WTC11 (cell line): ENCODE measurements at regions not wholly inside any gene's neighbourhood (a gene's known extent, or its start where the extent isn't known, plus 50 kb on each side); places are given as distances from the start of the nearest gene placed in this dataset.

ENCODE experiments used
- ATAC-seq: fragments of 200-7000 bp; cut with Tn5 transposase; 2 replicates; pipeline ENCODE4 v1.10.0; 2021; ENCODE audit warnings: mild to moderate bottlenecking, moderate library complexity
- CTCF ChIA-PET: fragments of 300-600 bp; sonication (Branson Sonifier 250); formaldehyde crosslinking; loops from one replicate; lab custom pipeline; 2021; ENCODE audit warnings: antibody characterized with exemption; lab: Charles Lee
- POLR2A ChIA-PET: fragments of 350-600 bp; sonication (Branson Sonifier 250); formaldehyde crosslinking; loops from one replicate; lab custom pipeline; 2021; ENCODE audit warnings: antibody characterized with exemption; lab: Charles Lee
- DNase-seq: peaks from one replicate; pipeline ENCODE4 v3.0.0; 2021; ENCODE audit warnings: low spot score
- H3K27ac Mint-ChIP-seq: 2 replicates; pipeline ENCODE4 v1.8.0; 2021; ENCODE audit warnings: mixed read lengths
- H3K27me3 Mint-ChIP-seq: 2 replicates; pipeline ENCODE4 v1.8.0; 2021; ENCODE audit warnings: low read depth, mild to moderate bottlenecking, moderate library complexity, mixed read lengths
- H3K36me3 Mint-ChIP-seq: 2 replicates; pipeline ENCODE4 v1.8.0; 2021; ENCODE audit warnings: mixed read lengths
- H3K4me1 Mint-ChIP-seq: 2 replicates; pipeline ENCODE4 v1.8.0; 2022; ENCODE audit warnings: mixed read lengths
- H3K4me3 Mint-ChIP-seq: 2 replicates; pipeline ENCODE4 v1.8.0; 2021; ENCODE audit warnings: mild to moderate bottlenecking, moderate library complexity, mixed read lengths
- H3K9me3 Mint-ChIP-seq: 2 replicates; pipeline ENCODE4 v1.8.0; 2021; ENCODE audit warnings: mixed read lengths
- CDX4 ChIP-seq: fragments of 250-450 bp; sonication (Bioruptor Pico); IDR thresholded peaks from 2 replicates; pipeline ENCODE4 v1.9.0; 2021; ENCODE audit warnings: moderate library complexity, mild to moderate bottlenecking, inconsistent platforms, borderline replicate concordance
- E2F1 ChIP-seq: sonication (generic); formaldehyde crosslinking; IDR thresholded peaks from 2 replicates; pipeline ENCODE4 v1.8.0; 2022; ENCODE audit warnings: mild to moderate bottlenecking, missing genetic modification reagents
- E2F5 ChIP-seq: sonication (generic); formaldehyde crosslinking; IDR thresholded peaks from 2 replicates; pipeline ENCODE4 v1.8.1; 2022; ENCODE audit warnings: mild to moderate bottlenecking, moderate library complexity, missing genetic modification reagents
- ESRRA ChIP-seq: sonication (generic); formaldehyde crosslinking; IDR thresholded peaks from 2 replicates; pipeline ENCODE4 v1.8.1; 2022; ENCODE audit warnings: mild to moderate bottlenecking, missing genetic modification reagents, borderline replicate concordance
- FOXJ3 ChIP-seq: sonication (generic); formaldehyde crosslinking; IDR thresholded peaks from 2 replicates; pipeline ENCODE4 v1.9.0; 2021; ENCODE audit warnings: missing genetic modification reagents, mild to moderate bottlenecking, borderline replicate concordance
- GABPB1 ChIP-seq: sonication (generic); formaldehyde crosslinking; IDR thresholded peaks from 2 replicates; pipeline ENCODE4 v1.8.1; 2023; ENCODE audit warnings: mild to moderate bottlenecking, missing genetic modification reagents
- IRF1 ChIP-seq: sonication (generic); formaldehyde crosslinking; IDR thresholded peaks from 2 replicates; pipeline ENCODE4 v1.8.0; 2023; ENCODE audit warnings: missing genetic modification reagents
- IRF2 ChIP-seq: sonication (generic); formaldehyde crosslinking; IDR thresholded peaks from 2 replicates; pipeline ENCODE4 v1.8.0; 2022; ENCODE audit warnings: low read depth, missing genetic modification reagents, borderline replicate concordance
- JAZF1 ChIP-seq: fragments of 250-450 bp; sonication (Bioruptor Pico); IDR thresholded peaks from 2 replicates; pipeline ENCODE4 v1.9.0; 2021; ENCODE audit warnings: moderate library complexity, mild to moderate bottlenecking, inconsistent platforms
- JUN ChIP-seq: sonication (generic); formaldehyde crosslinking; IDR thresholded peaks from 2 replicates; pipeline ENCODE4 v1.8.0; 2023; ENCODE audit warnings: mild to moderate bottlenecking, missing genetic modification reagents
- MAX ChIP-seq: sonication (generic); formaldehyde crosslinking; IDR thresholded peaks from 2 replicates; pipeline ENCODE4 v1.8.0; 2022; ENCODE audit warnings: mild to moderate bottlenecking, missing genetic modification reagents
- SMAD4 ChIP-seq: sonication (generic); formaldehyde crosslinking; IDR thresholded peaks from 2 replicates; pipeline ENCODE4 v1.8.0; 2022; ENCODE audit warnings: mild to moderate bottlenecking, missing genetic modification reagents
- STAT6 ChIP-seq: sonication (generic); formaldehyde crosslinking; conservative IDR thresholded peaks from 2 replicates; pipeline ENCODE4 v1.8.1; 2023; ENCODE audit warnings: mild to moderate bottlenecking, low read depth, missing genetic modification reagents, moderate library complexity
- TCF7 ChIP-seq: sonication (generic); formaldehyde crosslinking; IDR thresholded peaks from 2 replicates; pipeline ENCODE4 v1.8.0; 2022; ENCODE audit warnings: mild to moderate bottlenecking, low read depth, missing genetic modification reagents, moderate library complexity
- USF1 ChIP-seq: sonication (generic); formaldehyde crosslinking; IDR thresholded peaks from 2 replicates; pipeline ENCODE4 v1.8.0; 2022; ENCODE audit warnings: mild to moderate bottlenecking, missing genetic modification reagents
- USF2 ChIP-seq: sonication (generic); formaldehyde crosslinking; IDR thresholded peaks from 2 replicates; pipeline ENCODE4 v1.8.1; 2023; ENCODE audit warnings: mild to moderate bottlenecking, missing genetic modification reagents, moderate library complexity
- ZNF121 ChIP-seq: sonication (generic); formaldehyde crosslinking; IDR thresholded peaks from 2 replicates; pipeline ENCODE4 v1.8.0; 2023; ENCODE audit warnings: missing genetic modification reagents
- ZNF512 ChIP-seq: sonication (generic); formaldehyde crosslinking; IDR thresholded peaks from 2 replicates; pipeline ENCODE4 v1.8.1; 2022; ENCODE audit warnings: missing genetic modification reagents, borderline replicate concordance

- TF ChIP-seq STAT6 (CRISPR knock-in tag) (no peak), FOXJ3 (CRISPR knock-in tag) (no peak), E2F5 (no peak), MAX (CRISPR knock-in tag) (no peak)
Measured at GRCh38 chr11:28490773-28491382, 382.7 kb downstream of the METTL15 start (continued).

GRCh38 chr11:28488336-28488735 is 380.1 kb downstream of the METTL15 start:
- no peaks in the 10 kb centered on the region; the same call in 1 of the 2 replicates for H3K9me3 Mint-ChIP-seq
- H3K27me3 Mint-ChIP-seq = no peaks in the 10 kb centered on the region
- H3K36me3 Mint-ChIP-seq = no peaks in the 10 kb centered on the region
- POLR2A ChIA-PET = no interaction called here
- H3K27ac Mint-ChIP-seq = no peak overlapping the region
- DNase-seq = no peak
- TF ChIP-seq GABPB1 (CRISPR knock-in tag) = no peak
- TF ChIP-seq SMAD4 (CRISPR knock-in tag) = no peak
- TF ChIP-seq ESRRA (CRISPR knock-in tag) = no peak
- TF ChIP-seq TCF7 (CRISPR knock-in tag) = no peak
- no peak for TF ChIP-seq ZNF512 (CRISPR knock-in tag)
- TF ChIP-seq CDX4 (CRISPR knock-in tag) = no peak
- TF ChIP-seq JUN (CRISPR knock-in tag) = no peak
- TF ChIP-seq JAZF1 (CRISPR knock-in tag) = no peak
- TF ChIP-seq STAT6 (CRISPR knock-in tag) = no peak
- no peak for TF ChIP-seq IRF1 (CRISPR knock-in tag)
- no peak for TF ChIP-seq USF2
- TF ChIP-seq USF1 (CRISPR knock-in tag) = no peak
- no peak for TF ChIP-seq IRF2
- no peak for TF ChIP-seq ZNF121
- TF ChIP-seq E2F1 (CRISPR knock-in tag) = no peak
- TF ChIP-seq E2F5 = no peak
- TF ChIP-seq, all 79 proteins: peak for 0
- no peak overlapping the region for H3K4me3 Mint-ChIP-seq
- ATAC-seq = no peak
- no peaks in the 10 kb centered on the region for H3K4me1 Mint-ChIP-seq
- CTCF ChIA-PET = no interaction called here
